Left forelimb (tissue), 1 donor: ENCODE measurements at regions not wholly inside any gene's neighbourhood (a gene's known extent, or its start where the extent isn't known, plus 50 kb on each side); places are given as distances from the start of the nearest gene placed in this dataset.

Experiments used
- DNase-seq: peaks from one replicate; pipeline ENCODE4 v3.0.0-alpha.2; 2018; ENCODE audit warnings: low spot score

- no peak for DNase-seq
These were observed 315.7 kb upstream of the SLITRK5 start for GRCh38 chr13:87355451-87355850.

GRCh38 chr13:87356314-87356713 is 314.9 kb upstream of the SLITRK5 start:
- DNase-seq = no peak

DNA sequence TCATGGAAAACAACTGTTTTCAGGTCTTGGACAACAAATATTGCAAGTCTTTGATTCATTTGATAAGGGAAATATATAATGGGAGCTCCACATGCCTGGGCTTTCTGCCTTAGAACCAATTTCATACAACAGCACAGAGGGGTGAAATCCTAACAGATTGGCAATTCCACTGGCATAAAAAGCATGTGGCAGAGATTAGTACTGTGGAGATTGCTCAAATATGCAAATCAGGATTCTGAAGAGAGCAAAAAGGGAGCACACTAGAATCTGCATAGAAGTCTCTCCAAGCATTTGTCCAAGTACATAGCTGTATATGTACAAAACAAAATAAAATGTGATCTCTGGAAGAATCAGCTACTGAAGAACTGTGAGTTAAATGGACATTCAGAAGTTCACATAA is 312.9 kb upstream of the SLITRK5 start:
- no peak for DNase-seq

- no peak for DNase-seq
These were observed 310.0 kb upstream of the SLITRK5 start for GRCh38 chr13:87361216-87361615.

DNA sequence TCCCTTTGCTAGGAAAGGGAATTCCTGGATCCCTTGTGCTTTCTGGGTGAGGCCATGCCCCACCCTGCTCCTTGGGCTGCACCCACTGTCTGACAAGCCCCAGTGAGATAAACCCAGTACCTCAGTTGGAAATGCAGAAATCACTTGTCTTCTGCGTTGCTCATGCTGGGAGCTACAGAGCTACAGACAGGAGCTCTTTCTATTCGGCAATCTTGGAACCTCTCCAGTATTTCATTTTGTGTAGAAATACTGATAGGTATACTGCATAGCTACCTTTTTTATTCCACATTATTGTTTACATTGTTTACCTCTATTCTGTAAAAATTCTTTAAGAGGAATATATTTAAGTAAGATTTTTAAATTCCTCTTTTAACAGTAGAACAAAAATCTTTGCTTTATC is 302.5 kb upstream of the SLITRK5 start:
- no peak for DNase-seq

GRCh38 chr13:87376081-87376480 is 295.1 kb upstream of the SLITRK5 start:
- no peak for DNase-seq

DNA sequence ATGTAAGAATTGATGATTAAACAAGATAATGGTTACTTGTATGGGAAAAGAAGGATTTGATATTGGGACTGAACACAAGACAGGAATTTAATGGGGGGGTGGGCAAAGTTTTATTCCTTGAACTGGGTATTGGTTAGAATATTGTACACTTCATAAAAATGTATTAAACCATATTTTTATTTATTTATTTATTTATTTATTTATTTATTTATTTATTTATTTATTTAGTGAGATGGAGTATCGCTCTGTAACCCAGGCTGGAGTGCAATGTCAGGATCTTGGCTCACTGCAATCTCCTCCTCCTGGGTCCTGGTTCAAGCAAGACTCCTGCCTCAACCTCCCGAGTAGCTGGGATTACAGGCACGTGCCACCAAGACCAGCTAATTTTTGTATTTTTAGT is 287.1 kb upstream of the SLITRK5 start:
- DNase-seq = no peak

- no peak for DNase-seq
These were observed 277.8 kb upstream of the SLITRK5 start for GRCh38 chr13:87393358-87393757.

DNA sequence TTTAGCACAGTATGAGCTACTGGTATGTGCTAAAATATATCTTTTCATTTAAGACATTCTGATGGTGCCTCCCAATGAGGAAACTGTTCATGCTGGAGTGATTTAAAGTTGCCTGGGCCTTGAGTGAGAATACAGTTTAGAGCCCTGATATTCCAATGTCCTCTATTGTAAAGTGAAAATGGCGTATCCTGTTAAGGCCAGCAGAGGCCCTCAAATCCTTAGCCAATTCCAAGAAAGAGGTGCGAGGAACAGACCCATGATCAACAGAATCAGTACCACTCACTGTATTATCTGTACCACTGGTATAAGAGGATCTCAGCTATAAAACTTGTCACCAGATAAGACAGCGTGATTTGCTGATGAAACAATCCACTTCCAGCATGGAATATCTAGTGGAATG is 273.1 kb upstream of the SLITRK5 start:
- no peak for DNase-seq

DNA sequence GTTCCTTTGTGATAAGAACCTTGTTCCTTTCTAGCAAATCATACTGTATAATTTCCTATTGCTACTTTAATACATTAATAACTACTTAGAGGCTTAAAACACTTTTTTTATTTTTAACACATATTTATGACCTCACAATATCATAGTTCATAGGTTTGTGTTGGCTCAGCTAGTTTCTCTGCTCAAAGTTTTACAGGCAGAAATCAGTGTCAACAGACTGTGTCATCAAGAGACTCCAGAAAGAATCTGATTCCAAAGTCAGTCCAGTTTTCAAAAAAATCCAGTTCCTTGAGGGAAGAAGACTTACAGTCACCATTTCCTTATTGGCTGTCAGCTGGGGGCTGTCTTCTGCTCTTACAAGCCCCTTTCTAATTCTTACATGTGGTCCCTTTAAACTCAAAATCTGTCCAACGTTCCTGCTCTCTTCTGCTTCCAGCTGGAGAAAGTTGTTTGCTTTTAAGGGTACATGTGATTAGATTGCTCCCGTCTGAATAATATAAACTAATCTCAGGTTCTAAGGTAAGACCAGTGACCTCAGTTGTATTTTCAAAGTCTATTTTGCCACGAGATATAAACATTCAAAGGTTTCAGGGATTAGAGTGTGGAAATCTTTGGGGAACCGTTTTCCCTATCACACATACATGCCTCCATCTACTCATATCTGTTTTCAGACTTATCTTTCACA is 267.3 kb upstream of the SLITRK5 start:
- no peak for DNase-seq

DNA sequence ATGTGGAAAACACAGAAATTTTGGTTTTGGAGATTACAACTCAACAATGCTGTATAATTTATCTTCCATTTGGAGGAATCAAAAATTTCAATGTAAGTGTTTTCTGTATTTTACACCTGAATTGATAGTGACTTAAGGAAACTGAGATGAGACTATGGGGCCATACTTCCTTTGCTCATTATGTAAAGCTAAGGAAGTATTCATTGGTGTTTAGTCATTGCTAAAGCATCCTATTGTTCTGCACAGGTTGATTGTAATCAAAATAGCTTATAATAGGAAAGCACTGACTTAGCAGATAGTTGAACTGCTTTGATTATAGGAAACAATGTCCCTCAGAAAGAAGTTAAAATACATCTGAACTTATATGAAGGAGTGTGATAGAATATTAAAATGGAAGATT is 244.4 kb upstream of the SLITRK5 start:
- DNase-seq = no peak

DNA sequence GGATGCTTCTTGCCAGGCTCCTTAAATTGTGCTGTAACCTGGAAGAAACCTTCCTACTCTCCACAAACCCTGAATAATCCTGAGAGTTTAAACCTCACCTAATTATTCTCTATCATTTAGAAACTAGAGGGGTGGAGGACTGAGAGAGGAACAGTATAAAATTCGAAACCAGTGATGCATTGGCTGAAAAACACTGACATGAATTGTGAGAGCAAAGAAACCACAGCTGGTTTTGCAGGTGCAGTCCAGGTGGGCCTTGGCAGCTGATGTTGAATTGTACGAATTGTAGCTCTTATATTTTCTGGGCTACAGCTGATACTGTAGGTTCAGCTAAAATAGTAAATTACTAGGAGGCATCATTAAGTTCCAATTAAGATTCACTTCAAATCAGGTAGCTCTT is 227.0 kb upstream of the SLITRK5 start:
- no peak for DNase-seq

DNA sequence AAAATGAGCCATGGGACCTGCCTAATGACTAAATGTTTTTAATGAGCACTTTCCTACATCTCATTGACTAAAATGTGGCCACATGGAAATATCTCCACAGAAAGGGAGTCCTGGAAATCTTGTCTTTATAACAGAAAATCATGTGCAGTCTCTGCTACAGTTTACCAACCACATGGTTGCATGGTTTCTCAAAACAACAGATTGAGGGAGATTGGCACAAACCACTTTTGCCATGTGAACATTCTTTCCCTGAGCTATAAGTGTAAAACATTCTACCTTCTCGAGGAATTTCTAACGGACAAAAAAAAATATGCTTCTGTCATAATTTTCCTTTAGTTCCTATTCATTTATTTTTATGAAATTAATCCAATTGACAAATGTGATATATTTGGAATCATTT is 218.9 kb upstream of the SLITRK5 start:
- no peak for DNase-seq

DNA sequence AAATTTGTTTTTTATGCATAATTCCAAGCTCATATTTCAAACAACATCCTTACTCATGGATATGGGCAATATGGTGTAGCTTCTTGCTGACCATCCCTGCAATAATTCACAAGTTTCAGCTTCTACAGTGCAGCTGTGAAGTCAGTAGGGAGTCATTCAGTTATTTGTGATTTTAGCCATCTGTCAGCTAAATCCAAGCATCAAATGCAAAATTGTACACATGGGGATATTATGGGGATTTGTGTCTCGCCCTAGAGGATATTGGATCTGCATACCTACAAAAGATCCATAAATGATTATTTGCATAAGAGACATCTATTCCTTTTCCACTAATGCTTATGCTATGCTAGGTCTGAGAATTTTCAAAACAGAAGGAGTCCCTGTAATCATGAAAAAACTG is 217.9 kb upstream of the SLITRK5 start:
- no peak for DNase-seq

DNA sequence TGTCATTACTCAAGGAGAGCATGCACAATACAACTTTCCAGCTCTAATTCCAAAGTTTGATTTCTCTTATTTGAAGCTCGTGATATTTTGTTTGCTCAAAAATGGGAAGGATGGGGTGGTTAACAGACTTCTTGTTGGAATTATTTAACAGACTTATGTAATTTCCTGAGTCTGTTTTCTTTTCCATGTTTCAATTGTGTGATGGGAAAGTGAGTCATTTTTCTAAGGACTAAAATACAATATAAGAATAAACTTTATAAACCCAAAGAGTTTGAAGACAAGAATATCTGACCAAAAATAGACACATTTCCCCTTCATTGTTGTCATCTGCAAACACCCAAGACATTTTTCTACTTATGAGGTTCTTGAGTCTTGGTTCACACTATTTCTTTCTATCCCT is 211.8 kb upstream of the SLITRK5 start:
- no peak for DNase-seq

DNA sequence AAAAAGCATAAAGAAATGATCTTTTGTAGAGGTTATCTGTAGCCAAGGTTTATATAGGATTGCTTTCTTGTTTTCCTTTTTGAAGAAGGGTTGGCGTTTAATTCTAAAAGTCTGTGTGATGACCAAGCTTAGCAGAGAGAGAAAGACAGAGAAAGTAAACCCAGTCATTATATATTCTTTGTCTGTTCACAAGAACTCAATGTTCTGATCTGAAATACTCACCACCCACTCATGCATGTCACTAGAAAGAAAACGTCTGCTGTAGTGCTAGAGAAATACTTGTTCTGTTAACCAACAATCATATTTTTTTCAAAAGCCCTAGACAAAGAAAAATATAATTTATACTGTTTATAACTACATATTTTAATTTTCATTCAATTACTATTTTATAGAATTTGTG is 173.7 kb upstream of the SLITRK5 start:
- DNase-seq = no peak

GRCh38 chr13:87498681-87499080 is 172.5 kb upstream of the SLITRK5 start:
- DNase-seq = no peak

DNA sequence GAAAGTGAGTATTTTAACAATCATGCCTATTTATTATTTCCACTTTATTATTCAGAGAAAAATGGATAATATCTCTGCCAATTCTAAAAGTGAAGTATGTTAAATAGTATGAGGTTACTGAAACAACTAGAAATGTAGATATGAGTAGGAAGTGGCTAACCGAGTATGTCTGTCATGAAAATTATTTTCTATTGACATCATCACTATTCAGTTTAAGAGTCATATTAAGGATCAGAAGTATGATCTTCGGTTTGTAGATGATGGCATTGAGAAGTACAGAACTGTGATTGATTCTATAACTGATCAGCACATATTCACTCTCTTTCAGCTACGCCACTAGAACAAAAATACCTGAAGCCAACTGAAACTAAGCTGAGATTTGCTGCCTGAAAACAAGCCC is 146.4 kb upstream of the SLITRK5 start:
- no peak for DNase-seq

- DNase-seq = no peak
These were observed 137.4 kb upstream of the SLITRK5 start for GRCh38 chr13:87533776-87534175.

DNA sequence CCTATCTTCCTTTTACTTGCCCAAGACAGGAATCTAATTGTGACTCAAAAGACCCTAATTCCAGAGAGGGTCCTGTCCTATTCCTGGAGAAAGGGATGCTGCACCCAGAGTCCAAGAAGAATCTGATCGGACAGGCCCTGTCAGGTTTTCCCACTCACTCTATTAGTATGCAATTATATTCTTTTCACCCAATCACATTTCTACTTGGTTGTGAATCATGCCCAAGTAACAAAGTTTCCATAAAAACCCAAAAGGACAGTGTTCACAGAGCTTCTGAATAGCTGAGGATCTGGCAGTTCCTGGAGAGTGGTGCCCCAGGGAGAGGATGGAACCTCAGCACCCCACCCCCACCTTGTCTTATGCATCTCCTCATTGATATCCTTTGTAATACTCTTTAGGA is 135.3 kb upstream of the SLITRK5 start:
- DNase-seq = no peak

DNA sequence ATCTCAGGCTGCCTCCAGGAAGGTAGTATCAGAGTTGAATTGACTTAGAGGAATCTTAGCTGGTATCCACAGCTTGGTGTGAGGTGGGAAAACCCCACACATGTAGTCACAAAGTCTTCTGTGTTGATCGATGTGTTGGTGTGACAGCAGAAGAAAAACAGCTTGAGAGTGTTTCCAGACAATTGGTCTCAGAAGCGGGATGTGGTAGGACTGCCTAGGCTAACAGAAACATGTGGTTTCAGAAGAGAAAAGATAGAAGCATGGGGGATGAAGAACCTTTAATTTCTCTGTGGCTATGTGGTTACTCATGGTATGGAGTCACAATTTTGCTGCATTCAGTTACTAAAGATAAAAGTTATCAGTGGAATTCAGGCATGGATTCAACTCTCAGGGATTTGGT is 134.7 kb upstream of the SLITRK5 start:
- DNase-seq = no peak

DNA sequence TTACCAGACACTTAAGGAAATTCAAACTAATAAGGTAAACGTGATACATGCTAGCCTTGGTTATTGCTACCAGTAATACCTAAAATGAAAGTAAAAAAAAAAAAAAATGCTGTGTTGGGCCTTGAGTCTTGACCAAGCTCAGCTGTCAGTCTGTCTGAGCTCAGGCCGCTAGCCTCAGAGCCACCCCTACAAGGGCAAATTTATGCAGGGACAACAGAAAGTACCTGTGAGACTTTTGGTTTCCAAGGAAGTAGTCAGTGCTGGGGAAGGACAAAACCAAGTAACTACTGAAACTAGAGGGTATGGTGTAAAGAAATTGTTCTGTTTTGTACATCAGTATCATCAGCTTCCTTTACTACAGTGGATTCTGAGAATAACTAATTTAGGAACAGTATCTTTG is 134.3 kb upstream of the SLITRK5 start:
- DNase-seq = no peak

DNA sequence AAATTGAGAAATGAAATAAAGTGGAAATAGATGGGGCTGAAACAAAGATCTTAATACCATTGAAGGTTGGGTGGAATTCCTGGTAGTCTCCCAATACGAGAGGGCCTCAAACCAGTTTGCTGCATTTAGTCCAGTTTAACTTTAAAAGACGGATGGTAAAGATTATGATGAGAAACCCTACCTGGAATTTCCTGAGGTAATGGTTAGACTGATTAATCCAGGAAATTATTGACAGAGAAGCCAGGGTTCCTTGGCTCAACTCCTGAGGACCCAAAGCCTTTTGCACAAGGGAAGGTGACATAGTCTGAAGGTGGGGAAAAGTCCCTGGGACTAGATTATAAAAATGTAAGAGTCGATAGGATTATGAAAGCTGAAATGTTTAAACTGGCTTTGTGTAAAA is 133.2 kb upstream of the SLITRK5 start:
- DNase-seq = no peak

GRCh38 chr13:87538366-87539052 is 132.7 kb upstream of the SLITRK5 start:
- DNase-seq = no peak
